Suprapubic skin (tissue), 4 donors: ENCODE measurements at regions not wholly inside any gene's neighbourhood (a gene's known extent, or its start where the extent isn't known, plus 50 kb on each side); places are given as distances from the start of the nearest gene placed in this dataset.

Source experiments
- CTCF ChIP-seq, 2 donors: fragments of 200-600 bp in 1 of 2; fragments of 450-650 bp in 1 of 2; sonication (generic) in 1 of 2; IDR thresholded peaks; one replicate each; pipeline ENCODE4 v1.5.1; 2016 to 2019; ENCODE audit warnings: antibody characterized with exemption in 2 of 2, mild to moderate bottlenecking in 1 of 2, moderate library complexity in 1 of 2
- EP300 ChIP-seq: sonication (generic); formaldehyde crosslinking; IDR thresholded peaks from one replicate; pipeline ENCODE4 v1.6.1; 2017; ENCODE audit warnings: antibody characterized with exemption
- POLR2AphosphoS5 ChIP-seq, 3 donors: sonication (generic); formaldehyde crosslinking; IDR thresholded peaks; one replicate each; pipeline ENCODE4 v1.6.1; 2017; ENCODE audit warnings: antibody characterized with exemption in 3 of 3

- TF ChIP-seq CTCF (IDR thresholded peaks at IDR 0.05) = no peak
- no peak for TF ChIP-seq POLR2AphosphoS5 (IDR thresholded peaks at IDR 0.05)
- no peak for TF ChIP-seq EP300
These were observed 276.3 kb upstream of the TCF4 start for GRCh38 chr18:55864281-55864680.
